ENCODE measurements at regions not wholly inside any gene's neighbourhood (a gene's known extent, or its start where the extent isn't known, plus 50 kb on each side); places are given as distances from the start of the nearest gene placed in this dataset.

DNA sequence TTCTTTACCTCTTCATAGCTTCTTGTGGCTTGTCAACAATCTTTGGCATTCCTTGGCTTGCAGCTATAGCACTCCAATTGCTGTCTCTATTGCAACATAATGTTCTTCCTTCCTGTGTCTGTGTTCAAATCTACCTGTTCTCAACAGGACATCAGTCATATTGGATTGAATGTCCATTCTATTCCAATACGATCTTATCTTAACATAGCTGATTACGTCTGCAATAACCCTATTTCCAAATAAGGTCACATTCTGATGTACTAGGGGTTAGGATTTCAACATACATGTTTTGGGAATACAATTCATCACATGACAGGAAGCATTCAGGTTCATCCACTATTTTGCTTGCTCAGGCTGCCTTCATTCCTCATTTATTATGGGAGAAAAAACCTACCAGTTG lies 684.4 kb upstream of the CITED2 start:
- POLR2A ChIA-PET (ENCODE audit: unreplicated experiment) = no interaction called here

GRCh38 chr6:140052736-140053729 lies 678.6 kb upstream of the CITED2 start:
- Histone ChIP-seq H4K20me1 (ENCODE audit: insufficient read depth) (no peaks in the 10 kb centered on the region), H3K36me3 (ENCODE audit: low read depth) (no peaks in the 10 kb centered on the region), H2AFZ (no peak overlapping the region), H3K79me2 (ENCODE audit: low read depth) (no peaks in the 10 kb centered on the region), H3K4me2 (no peak overlapping the region), H3K4me1 (replicated peaks; ENCODE audit: insufficient read depth) (peaks cover 12% of the 10 kb centered on the region), H3K9me3 (ENCODE audit: insufficient read depth, low read depth) (no peaks in the 10 kb centered on the region), H3F3A (ENCODE audit: insufficient read depth, low read depth) (no peaks in the 10 kb centered on the region), H3K27me3 (ENCODE audit: insufficient read depth, low read depth) (no peaks in the 10 kb centered on the region), H3K9me2 (ENCODE audit: insufficient read depth) (no peaks in the 10 kb centered on the region), H3K4me3 (no peak overlapping the region), H3K27ac (no peak overlapping the region)
- DNase-seq = no peak
- CTCF ChIA-PET = interaction anchor here (0.7 kb wide), 1 partner anchor 152 kb away, joined by 17 read pairs; no protein-coding TSS in a partner anchor
- no TSS peak for BruUV-seq (replicated peaks)
- intact Hi-C loops (cut with micrococcal nuclease; ENCODE audit: unreplicated experiment) = no loop called here
- POLR2A ChIA-PET (ENCODE audit: unreplicated experiment) = interaction anchor here (0.6 to 0.7 kb wide), 2 partner anchors 314 to 456 kb away, joined by 4 to 5 read pairs; no protein-coding TSS in a partner anchor
- TF ChIP-seq EZH2 (IDR thresholded peaks at IDR 0.05; ENCODE audit: low read depth) (no peak), CTCF (conservative IDR thresholded peaks at IDR 0.05) (peak; percentile 55; the same call in 1 of the 2 replicates)

More for the DNA sequence above, 684.4 kb upstream of the CITED2 start:
- H3K4me3 ChIP-seq = no peak overlapping the region
- H4K20me1 ChIP-seq (ENCODE audit: insufficient read depth) = no peaks in the 10 kb centered on the region
- no peak overlapping the region for H3K4me2 ChIP-seq
- peaks cover 32% of the 10 kb centered on the region for H3K4me1 ChIP-seq (replicated peaks; ENCODE audit: insufficient read depth)
- no peaks in the 10 kb centered on the region for H3K9me2 ChIP-seq (ENCODE audit: insufficient read depth)
- H3K27ac ChIP-seq = no peak overlapping the region
- H3K79me2 ChIP-seq (ENCODE audit: low read depth) = no peaks in the 10 kb centered on the region
- TF ChIP-seq EZH2 (IDR thresholded peaks at IDR 0.05; ENCODE audit: low read depth) (no peak), CTCF (conservative IDR thresholded peaks at IDR 0.05) (no peak)
- H3K36me3 ChIP-seq (ENCODE audit: low read depth) = no peaks in the 10 kb centered on the region
- CTCF ChIA-PET = no interaction called here
- no peaks in the 10 kb centered on the region for H3K9me3 ChIP-seq (ENCODE audit: insufficient read depth, low read depth)
- no peaks in the 10 kb centered on the region for H3K27me3 ChIP-seq (ENCODE audit: insufficient read depth, low read depth)
- DNase-seq = no peak
- intact Hi-C loops (cut with micrococcal nuclease; ENCODE audit: unreplicated experiment) = no loop called here
- H3F3A ChIP-seq (ENCODE audit: insufficient read depth, low read depth) = peaks cover 30% of the 10 kb centered on the region
- BruUV-seq (replicated peaks) = no TSS peak
- H2AFZ ChIP-seq = no peak overlapping the region

DNA sequence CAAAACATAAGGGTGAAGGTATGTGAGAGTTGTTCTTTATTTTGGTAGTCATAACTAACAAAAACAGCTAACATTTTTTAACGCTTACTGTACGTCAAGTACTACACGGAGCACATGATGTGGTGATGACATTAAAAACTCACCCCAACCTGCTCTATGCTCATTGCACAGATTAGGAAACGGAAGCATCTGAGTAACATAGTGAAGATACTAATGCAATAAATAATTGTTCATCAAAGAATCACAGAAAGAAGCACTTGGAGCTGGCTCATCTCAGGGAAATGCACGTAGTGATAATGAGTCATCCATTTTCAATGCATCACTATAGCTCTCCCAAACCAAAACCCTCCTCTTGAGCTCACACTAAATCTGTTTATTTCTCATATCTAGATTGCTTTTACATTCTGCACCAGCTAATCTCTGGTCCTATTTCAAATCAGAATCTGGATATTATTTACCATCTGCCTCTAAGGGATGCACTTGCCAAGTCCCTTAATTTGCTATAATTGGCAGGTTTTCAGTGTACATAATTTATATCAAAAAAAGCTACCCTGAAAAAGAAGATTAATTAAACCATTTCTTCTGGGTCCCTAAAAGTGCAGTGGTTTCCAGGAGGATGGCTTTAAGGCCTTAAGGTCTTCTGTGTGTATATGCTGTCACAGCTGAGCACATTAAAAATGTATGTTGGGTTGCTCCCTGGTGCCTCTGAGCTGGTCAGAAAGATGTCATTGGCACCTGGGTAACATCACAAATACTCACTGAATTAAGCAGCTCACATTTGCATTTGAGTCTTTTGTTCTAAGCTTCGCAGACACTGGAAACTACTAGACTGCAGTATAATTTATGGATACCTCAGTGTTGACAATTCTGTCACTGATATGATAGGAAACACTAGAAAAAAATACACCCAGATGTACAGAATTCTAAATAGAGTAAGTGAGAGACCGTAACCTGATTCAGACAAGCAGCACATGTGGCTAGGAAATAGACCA lies 677.4 kb upstream of the CITED2 start:
- no TSS peak for BruUV-seq (replicated peaks)
- H3K79me2 ChIP-seq (ENCODE audit: low read depth) = no peaks in the 10 kb centered on the region
- no peaks in the 10 kb centered on the region for H3F3A ChIP-seq (ENCODE audit: insufficient read depth, low read depth)
- H3K36me3 ChIP-seq (ENCODE audit: low read depth) = no peaks in the 10 kb centered on the region
- POLR2A ChIA-PET (ENCODE audit: unreplicated experiment) = interaction anchor here (0.5 to 0.9 kb wide), 2 partner anchors 121 to 298 kb away, joined by 3 to 4 read pairs; no protein-coding TSS in a partner anchor
- TF ChIP-seq EZH2 (IDR thresholded peaks at IDR 0.05; ENCODE audit: low read depth) (no peak), CTCF (conservative IDR thresholded peaks at IDR 0.05) (no peak)
- no peaks in the 10 kb centered on the region for H3K9me3 ChIP-seq (ENCODE audit: insufficient read depth, low read depth)
- H3K9me2 ChIP-seq (ENCODE audit: insufficient read depth) = no peaks in the 10 kb centered on the region
- CTCF ChIA-PET = interaction anchor here (0.6 to 0.7 kb wide), 2 partner anchors 670 to 807 kb away, joined by 3 to 11 read pairs; no protein-coding TSS in a partner anchor
- peaks cover 12% of the 10 kb centered on the region for H3K4me1 ChIP-seq (replicated peaks; ENCODE audit: insufficient read depth)
- H3K4me2 ChIP-seq = 0 out of 2 replicates have a peak overlapping the region, but pooled peaks have one; percentile 2
- intact Hi-C loops (cut with micrococcal nuclease; ENCODE audit: unreplicated experiment) = no loop called here
- no peak overlapping the region for H3K4me3 ChIP-seq
- peak overlapping the region; percentile 9; the same call in 1 of the 2 replicates for H3K27ac ChIP-seq
- DNase-seq = peak in 1 of 2 experiments; percentile 77
- no peaks in the 10 kb centered on the region for H3K27me3 ChIP-seq (ENCODE audit: insufficient read depth, low read depth)
- no peak overlapping the region for H2AFZ ChIP-seq
- H4K20me1 ChIP-seq (ENCODE audit: insufficient read depth) = no peaks in the 10 kb centered on the region

All from PC-9 (cell line).